MM.1S (cell line): ENCODE measurements at regions not wholly inside any gene's neighbourhood (a gene's known extent, or its start where the extent isn't known, plus 50 kb on each side); places are given as distances from the start of the nearest gene placed in this dataset.

Experiments
- DNase-seq: peaks from one replicate; pipeline ENCODE4 v3.0.0-alpha.2; 2015
- H2AFZ ChIP-seq: fragments of 300-600 bp; sonication (generic); 2 replicates; pipeline ENCODE4 v1.6.0; 2016; ENCODE audit warnings: antibody characterized with exemption, low read length
- H3F3A ChIP-seq: fragments of 300-600 bp; sonication (generic); 2 replicates; pipeline ENCODE4 v1.6.1; 2016; ENCODE audit warnings: mild to moderate bottlenecking, antibody characterized with exemption, low read length, moderate library complexity, mixed read lengths; ENCODE audit not compliant: insufficient read depth
- H3K27ac ChIP-seq: fragments of 300-600 bp; sonication (generic); 2 replicates; pipeline ENCODE4 v1.5.1; 2016; ENCODE audit warnings: mild to moderate bottlenecking, low read length
- H3K27me3 ChIP-seq: fragments of 300-600 bp; sonication (generic); replicated peaks from 2 replicates; pipeline ENCODE4 v1.6.0; 2016; ENCODE audit warnings: low read length; ENCODE audit not compliant: insufficient read depth
- H3K36me3 ChIP-seq: fragments of 300-600 bp; sonication (generic); replicated peaks from 2 replicates; pipeline ENCODE4 v1.6.1; 2016; ENCODE audit warnings: mild to moderate bottlenecking, low read length, mixed read lengths; ENCODE audit not compliant: insufficient read depth
- H3K4me1 ChIP-seq: fragments of 300-600 bp; sonication (generic); 2 replicates; pipeline ENCODE4 v1.6.1; 2016; ENCODE audit warnings: low read length, mixed read lengths
- H3K4me2 ChIP-seq: fragments of 300-600 bp; sonication (generic); 2 replicates; pipeline ENCODE4 v1.6.0; 2016; ENCODE audit warnings: low read depth, low read length
- H3K4me3 ChIP-seq: fragments of 300-600 bp; sonication (generic); 2 replicates; pipeline ENCODE4 v1.5.1; 2016; ENCODE audit warnings: low read length, mixed read lengths
- H3K79me2 ChIP-seq: fragments of 300-600 bp; sonication (generic); 2 replicates; pipeline ENCODE4 v1.6.1; 2016; ENCODE audit warnings: mixed run types, low read length, mixed read lengths
- H3K9ac ChIP-seq: fragments of 300-600 bp; sonication (generic); 2 replicates; pipeline ENCODE4 v1.6.1; 2016; ENCODE audit warnings: low read length, mixed read lengths
- H3K9me2 ChIP-seq: fragments of 300-600 bp; sonication (generic); replicated peaks from 2 replicates; pipeline ENCODE4 v1.6.1; 2016; ENCODE audit warnings: mild to moderate bottlenecking, low read length, mixed read lengths; ENCODE audit not compliant: insufficient read depth
- H3K9me3 ChIP-seq: fragments of 300-600 bp; sonication (generic); replicated peaks from 2 replicates; pipeline ENCODE4 v1.6.1; 2016; ENCODE audit warnings: mild to moderate bottlenecking, low read length, mixed read lengths; ENCODE audit not compliant: insufficient read depth
- H4K20me1 ChIP-seq: fragments of 300-600 bp; sonication (generic); 2 replicates; pipeline ENCODE4 v1.6.1; 2016; ENCODE audit warnings: mild to moderate bottlenecking, low read length, moderate library complexity, mixed read lengths; ENCODE audit not compliant: insufficient read depth
- EZH2 ChIP-seq: fragments of 300-600 bp; sonication (generic); optimal IDR thresholded peaks from 2 replicates; pipeline ENCODE3; 2017; ENCODE audit warnings: low read depth, mild to moderate bottlenecking, antibody characterized with exemption, low read length, mixed read lengths
- EZH2phosphoT487 ChIP-seq: fragments of 300-600 bp; sonication (generic); IDR thresholded peaks from 2 replicates; pipeline ENCODE4 v1.6.1; 2018; ENCODE audit warnings: antibody characterized with exemption, low read length
- TF ChIP-seq, protein P1 (sequence below): fragments of 300-600 bp; sonication (generic); IDR thresholded peaks from 2 replicates; pipeline ENCODE4 v1.5.1; 2016; ENCODE audit warnings: antibody characterized with exemption, low read length, mixed read lengths

- Histone ChIP-seq H3K9ac (no peak overlapping the region), H2AFZ (no peak overlapping the region), H4K20me1 (no peaks in the 10 kb centered on the region), H3K9me3 (no peaks in the 10 kb centered on the region), H3F3A (no peaks in the 10 kb centered on the region), H3K27me3 (no peaks in the 10 kb centered on the region), H3K4me2 (no peak overlapping the region), H3K79me2 (no peaks in the 10 kb centered on the region), H3K9me2 (no peaks in the 10 kb centered on the region), H3K4me1 (no peaks in the 10 kb centered on the region), H3K36me3 (no peaks in the 10 kb centered on the region), H3K27ac (no peak overlapping the region), H3K4me3 (no peak overlapping the region)
- no peak for TF ChIP-seq EZH2
- no peak for TF ChIP-seq EZH2phosphoT487
- TF ChIP-seq, protein P1, sequence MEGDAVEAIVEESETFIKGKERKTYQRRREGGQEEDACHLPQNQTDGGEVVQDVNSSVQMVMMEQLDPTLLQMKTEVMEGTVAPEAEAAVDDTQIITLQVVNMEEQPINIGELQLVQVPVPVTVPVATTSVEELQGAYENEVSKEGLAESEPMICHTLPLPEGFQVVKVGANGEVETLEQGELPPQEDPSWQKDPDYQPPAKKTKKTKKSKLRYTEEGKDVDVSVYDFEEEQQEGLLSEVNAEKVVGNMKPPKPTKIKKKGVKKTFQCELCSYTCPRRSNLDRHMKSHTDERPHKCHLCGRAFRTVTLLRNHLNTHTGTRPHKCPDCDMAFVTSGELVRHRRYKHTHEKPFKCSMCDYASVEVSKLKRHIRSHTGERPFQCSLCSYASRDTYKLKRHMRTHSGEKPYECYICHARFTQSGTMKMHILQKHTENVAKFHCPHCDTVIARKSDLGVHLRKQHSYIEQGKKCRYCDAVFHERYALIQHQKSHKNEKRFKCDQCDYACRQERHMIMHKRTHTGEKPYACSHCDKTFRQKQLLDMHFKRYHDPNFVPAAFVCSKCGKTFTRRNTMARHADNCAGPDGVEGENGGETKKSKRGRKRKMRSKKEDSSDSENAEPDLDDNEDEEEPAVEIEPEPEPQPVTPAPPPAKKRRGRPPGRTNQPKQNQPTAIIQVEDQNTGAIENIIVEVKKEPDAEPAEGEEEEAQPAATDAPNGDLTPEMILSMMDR = no peak
- no peak for DNase-seq
Measured at GRCh38 chr21:28758042-28758882, 234.4 kb downstream of the LTN1 start.

DNA sequence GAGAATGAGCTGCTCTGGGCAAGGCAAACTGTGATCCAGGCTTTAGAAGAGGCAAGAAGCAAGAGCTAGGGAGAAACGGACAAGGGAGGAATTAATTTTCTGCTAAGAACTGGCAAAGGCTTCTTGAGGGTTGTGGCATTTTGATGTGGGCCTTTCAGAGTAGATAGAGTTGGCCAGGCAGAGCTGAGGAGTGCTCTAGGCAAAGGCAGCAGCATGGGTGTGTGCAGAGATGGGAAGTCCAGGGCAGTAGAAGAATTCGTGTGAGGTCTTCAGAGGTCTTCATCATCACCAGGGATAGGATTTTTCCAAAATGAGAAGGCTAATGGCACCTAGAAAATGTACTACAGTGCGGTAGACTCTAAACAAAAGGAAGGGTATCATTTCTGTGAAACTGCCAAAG is 237.8 kb downstream of the LTN1 start:
- Histone ChIP-seq H3K79me2 (no peaks in the 10 kb centered on the region), H2AFZ (no peak overlapping the region), H3K4me2 (no peak overlapping the region), H3K9ac (no peak overlapping the region), H3K4me3 (no peak overlapping the region), H3F3A (no peaks in the 10 kb centered on the region), H3K9me3 (no peaks in the 10 kb centered on the region), H4K20me1 (no peaks in the 10 kb centered on the region), H3K27ac (no peak overlapping the region), H3K9me2 (no peaks in the 10 kb centered on the region), H3K4me1 (no peaks in the 10 kb centered on the region), H3K36me3 (no peaks in the 10 kb centered on the region), H3K27me3 (no peaks in the 10 kb centered on the region)
- TF ChIP-seq, protein P1 = no peak
- TF ChIP-seq EZH2 (no peak), EZH2phosphoT487 (no peak)
- DNase-seq = no peak

DNA sequence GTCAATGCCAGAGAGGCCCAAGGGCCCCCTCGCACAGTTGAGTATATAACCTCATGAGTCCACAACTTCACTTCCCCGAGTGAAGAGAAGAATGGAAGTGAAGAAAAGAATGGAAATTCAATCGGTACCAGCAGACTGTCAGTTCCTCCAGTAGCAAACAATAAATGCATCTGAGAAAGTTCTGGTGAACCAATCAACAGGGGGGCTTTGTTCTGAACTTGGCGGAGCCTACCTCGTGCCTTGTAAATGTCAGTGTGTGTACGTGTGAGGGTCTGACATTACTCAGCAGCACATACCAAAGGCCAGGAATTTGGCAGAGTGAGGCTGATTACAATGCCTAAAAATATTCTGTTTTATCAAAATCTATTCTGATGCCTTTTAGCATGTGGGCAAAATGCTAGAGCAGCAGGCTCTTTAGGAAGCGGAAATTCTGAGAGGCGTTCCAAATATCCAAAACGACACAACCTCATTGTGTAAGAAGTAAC is 238.5 kb downstream of the LTN1 start:
- TF ChIP-seq, protein P1 = no peak
- no peak for TF ChIP-seq EZH2
- TF ChIP-seq EZH2phosphoT487 = no peak
- no peak overlapping the region for H3K4me3 ChIP-seq
- H3K9me2 ChIP-seq = no peaks in the 10 kb centered on the region
- H3K27me3 ChIP-seq = no peaks in the 10 kb centered on the region
- H3K9ac ChIP-seq = no peak overlapping the region
- no peaks in the 10 kb centered on the region for H3K36me3 ChIP-seq
- no peaks in the 10 kb centered on the region for H4K20me1 ChIP-seq
- no peaks in the 10 kb centered on the region for H3K9me3 ChIP-seq
- no peaks in the 10 kb centered on the region for H3K4me1 ChIP-seq
- H3K79me2 ChIP-seq = no peaks in the 10 kb centered on the region
- no peak overlapping the region for H2AFZ ChIP-seq
- H3F3A ChIP-seq = no peaks in the 10 kb centered on the region
- H3K27ac ChIP-seq = no peak overlapping the region
- no peak overlapping the region for H3K4me2 ChIP-seq
- no peak for DNase-seq
